Umbilical cord (tissue), 1 donor: ENCODE measurements at regions not wholly inside any gene's neighbourhood (a gene's known extent, or its start where the extent isn't known, plus 50 kb on each side); places are given as distances from the start of the nearest gene placed in this dataset.

ENCODE experiments used
- DNase-seq: peaks from one replicate; pipeline ENCODE4 v3.0.0-alpha.2; 2015; ENCODE audit warnings: low spot score

DNA sequence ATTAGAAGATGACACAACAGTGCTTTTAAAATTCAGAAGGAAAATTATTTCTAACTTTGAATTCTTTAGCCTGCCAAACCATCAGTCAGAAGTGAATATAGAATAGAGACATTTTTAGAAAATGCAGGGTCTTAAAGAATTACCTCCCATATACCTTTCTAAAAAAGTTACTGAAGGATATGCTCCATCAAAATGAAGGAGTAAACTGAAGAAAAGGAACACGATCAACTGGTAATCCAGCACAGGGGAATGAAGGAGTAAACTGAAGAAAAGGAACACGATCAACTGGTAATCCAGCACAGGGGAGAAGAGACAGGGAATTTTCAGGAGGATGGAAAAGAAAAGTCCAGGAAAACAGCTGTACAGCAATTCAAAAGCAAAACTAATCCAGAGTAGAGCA is 75.4 kb upstream of the LDLRAD3 start:
- no peak for DNase-seq

DNA sequence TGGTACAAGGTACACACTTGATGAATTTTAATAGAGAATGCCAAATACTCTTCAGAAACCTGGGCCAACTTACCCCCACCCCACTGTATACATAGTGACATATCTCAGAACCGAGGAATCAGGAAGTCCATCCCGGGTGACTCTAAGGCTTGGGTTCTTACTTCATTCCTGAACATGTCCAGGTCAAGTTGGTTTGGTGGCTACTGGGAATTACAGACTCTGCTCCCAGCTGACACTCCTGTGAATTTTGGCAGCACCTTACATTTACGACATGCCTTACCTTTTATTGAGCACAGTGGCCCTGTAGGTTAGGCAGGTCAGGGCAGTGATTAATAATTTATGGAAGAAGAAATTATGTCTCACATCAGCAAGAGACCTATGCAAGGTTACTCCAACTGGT is 70.1 kb upstream of the LDLRAD3 start:
- no peak for DNase-seq

DNA sequence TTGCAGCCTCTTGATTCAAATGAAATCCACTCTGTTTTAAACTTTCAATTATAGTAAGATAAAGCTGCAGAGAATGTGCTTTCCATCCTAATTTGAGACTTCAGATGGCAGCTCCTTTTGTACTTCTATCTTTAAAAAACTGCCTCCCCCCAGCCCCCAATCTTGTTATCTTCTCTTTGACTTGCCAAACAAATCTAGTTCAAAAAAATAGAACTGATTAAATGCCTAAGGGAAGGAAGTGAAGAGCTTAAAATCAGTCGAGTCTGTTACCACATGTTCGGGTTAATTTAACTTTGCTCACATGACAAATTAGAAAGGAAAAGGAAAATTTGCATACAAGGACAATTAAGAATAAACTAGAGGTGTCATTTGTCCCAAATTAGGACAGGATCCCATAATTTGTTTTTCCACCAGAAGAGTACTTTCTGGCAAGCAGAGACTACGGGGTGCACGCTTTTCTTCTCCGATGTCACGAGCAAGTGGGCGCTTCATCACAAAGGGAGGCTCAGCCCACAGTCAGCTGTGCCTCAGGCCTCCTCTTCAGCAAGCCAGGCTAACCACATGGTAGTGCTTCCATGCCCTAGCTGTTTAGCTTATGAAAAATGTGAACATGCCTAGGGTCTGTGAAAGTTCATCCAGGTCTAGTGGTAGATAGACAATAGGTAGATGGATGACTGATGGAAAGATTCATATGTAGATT is 69.0 kb upstream of the LDLRAD3 start:
- DNase-seq = no peak

DNA sequence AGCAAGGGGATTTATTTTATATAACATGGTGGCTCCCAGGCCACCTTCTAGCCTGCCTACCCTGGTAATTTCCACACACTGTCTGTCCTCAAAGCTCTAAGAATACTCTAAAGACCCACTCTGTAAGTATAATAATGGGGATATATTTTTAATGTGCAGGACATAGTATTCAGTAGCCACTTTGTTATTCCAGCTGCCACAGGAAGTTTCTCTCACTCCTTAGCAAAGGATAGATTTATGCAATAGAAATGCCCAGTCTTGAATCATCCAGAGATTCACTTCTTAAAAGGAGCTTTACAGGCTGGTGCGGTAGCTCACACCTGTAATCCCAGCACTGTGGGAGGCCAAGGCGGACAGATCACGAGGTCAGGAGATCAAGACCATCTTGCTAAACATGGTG is 68.4 kb upstream of the LDLRAD3 start:
- no peak for DNase-seq

DNA sequence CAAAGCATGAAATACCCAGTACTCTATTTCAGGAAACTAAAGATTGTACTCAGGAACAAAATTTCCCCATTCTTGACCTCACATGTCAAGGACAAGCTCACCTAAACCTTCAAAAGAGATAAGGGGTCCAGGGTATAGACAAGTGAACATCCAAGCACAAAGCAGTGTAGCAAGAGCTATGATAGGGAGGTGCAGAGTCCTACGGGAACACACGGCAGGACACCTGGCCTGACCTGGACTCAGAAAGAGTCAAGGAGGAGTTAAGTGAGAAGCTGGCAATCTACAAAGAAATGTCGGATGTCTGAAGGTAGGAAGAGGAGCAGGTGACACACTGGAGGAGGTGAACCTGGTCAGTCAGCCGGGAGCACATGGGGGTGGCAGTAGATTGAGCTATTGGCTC is 67.1 kb upstream of the LDLRAD3 start:
- DNase-seq = no peak

DNA sequence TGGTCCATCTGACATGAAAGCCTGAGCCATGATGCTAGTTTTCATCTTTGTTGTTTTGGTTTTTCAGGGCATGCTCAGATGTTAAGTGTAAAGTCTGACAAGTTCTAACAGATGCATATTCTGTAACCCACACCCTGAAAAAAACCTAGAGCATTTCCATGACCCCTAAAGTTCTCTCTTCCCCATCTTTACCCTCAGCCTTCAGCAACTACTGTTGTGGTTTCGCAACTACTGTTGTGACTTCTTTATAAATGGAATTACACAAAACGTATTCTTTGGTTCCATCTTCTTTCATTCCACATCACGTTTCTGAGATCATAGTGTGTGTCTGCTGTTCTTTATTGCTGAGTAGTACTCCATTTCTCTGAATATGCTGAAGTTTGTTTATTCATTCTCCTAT is 65.1 kb upstream of the LDLRAD3 start:
- DNase-seq = no peak

DNA sequence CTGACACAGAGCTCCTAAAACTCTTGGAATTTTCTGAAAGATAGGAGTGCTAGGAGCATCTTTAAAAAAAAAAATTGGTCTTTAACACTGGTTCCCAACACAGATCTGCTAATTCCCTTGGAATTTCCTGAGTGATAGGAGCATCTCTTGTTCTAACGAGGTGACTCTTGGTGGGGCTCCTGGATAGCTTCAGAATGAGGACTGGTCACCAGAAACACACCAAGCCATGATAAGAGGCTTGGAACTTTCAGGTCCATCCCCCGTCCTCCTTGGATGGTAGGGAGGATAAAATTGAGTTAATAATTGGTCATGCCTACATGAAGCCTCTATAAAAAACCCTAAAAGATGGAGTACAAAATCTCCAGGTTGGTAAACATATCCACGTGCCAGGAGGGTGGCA is 64.5 kb upstream of the LDLRAD3 start:
- no peak for DNase-seq

DNA sequence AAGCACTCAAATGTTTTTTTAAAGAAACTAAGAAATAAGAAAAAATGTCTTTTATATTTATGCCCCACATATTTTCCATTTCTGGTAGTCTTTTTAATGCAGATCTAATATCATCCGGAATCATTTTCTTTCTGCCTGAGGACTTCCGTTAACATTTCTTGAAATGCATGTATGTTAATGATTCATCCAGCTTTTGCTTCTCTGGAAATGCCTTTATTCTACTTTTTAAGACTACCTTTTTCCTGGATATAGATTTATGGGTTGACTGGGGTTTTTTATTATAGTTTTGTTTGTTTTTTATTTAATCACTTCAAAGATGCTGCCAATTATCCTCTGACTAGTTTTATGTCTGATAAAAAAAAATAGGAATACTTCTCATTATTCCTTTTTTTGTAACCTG is 57.1 kb upstream of the LDLRAD3 start:
- DNase-seq = no peak

DNA sequence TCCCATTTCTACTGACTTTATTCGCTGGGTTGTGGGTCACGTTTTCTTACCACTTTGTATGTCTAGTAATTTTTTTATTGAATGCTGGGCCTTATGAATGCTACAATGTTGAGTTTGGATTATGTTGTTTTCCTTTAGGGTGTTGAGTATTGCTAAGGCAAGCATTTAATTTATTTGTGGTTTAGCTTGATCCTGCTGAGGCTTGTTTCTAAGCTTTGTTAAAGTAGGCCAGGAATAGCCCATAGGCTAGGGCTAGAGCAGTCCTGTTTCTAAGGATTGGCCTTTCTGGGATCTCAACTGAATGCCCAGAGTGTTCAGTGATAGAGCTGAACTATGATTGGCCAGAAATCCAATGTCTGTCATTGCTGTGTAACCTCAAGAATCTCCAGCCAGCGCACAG is 56.1 kb upstream of the LDLRAD3 start:
- DNase-seq = no peak

DNA sequence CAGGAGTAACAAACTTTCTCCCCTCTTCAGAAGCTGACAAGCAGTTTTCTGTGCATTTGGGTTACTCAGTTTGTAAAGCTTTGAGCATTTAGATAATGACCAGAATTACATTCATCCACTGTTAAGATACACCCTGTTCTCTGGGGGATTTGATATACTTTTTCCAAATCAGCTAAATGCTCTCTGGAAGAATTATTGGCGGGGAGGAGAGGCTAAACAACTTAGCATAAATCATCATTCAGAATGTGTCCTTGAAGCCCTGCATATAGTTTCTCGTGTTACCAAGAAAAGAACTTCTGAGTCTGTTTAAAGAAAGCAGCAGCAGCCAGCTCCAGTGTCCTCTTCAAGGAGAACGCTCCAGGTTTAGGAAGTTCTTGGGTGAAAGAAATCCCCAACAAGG is 54.9 kb upstream of the LDLRAD3 start:
- peak; percentile 59 for DNase-seq

DNA sequence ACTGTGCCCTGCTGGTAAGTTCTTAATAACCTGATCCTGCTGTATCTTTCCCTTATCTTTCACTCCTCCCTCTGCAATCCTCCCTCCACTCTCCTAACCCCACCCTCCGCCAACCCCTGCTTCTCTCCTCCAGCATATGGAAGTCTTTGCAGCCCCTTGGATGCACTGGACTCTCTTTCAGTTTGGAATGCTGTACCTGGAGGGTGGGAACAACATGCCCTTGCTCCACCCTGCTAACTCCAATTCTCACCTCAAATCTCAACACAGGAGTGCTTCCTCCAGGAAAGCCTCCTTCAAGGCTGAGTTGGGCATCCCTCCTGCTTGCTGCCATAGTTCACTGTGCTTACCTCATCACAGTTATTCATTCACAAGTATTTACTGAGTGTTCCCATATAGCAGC is 52.8 kb upstream of the LDLRAD3 start:
- peak; percentile 12 for DNase-seq

DNA sequence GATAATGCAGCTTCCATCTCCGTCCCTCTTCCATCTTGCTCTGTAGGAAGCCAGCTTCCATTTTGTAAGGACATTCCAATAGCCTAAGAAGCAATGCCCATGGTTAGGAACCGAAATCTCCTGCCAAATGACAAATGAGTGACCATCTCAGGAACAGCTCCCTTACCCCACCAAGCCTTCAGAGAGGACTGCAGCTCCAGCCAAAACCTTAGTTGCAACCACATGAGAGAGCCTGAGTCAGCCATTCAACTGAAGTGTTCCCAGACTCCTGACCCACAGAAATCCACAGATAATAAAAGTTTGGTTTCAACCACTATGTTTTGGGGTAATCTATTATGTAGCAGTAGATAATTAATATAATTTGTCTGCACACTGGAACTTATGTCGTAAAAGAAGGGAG is 51.7 kb upstream of the LDLRAD3 start:
- no peak for DNase-seq

DNA sequence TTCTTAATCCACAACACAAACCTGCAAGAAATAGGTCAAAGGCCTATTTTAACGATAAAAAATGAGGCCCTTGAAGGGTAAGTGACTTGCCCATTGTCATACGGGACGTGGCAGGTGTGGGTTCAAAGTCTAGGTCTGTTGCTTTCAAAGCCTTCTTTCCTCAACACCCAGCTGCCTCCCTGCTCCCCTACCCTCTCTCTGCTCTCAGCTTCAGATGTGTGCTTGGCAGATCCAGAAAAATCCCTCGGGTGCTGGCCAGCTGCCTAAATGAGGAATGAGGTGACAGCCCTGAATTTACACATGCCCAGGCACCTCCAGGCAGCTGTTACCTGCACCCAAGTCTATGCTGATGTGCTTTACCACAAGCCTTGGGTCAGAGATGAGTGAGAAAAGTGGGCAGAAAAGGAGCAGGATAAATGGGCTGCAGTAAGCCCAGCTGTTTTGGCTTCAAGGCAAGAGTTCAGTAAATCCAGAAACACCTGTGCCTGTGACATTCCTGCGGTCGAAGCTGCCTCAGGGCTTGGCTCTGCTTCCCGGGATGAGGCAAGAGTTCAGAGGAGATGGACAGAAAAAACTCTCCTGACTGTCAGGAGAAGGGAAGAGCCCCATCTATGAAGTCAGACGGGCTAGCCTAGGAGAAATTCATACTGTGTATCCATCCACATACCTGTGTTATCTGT is 49.9 kb upstream of the LDLRAD3 start:
- DNase-seq = no peak
